Fibroblast of skin of scalp (primary cell): ENCODE measurements at regions not wholly inside any gene's neighbourhood (a gene's known extent, or its start where the extent isn't known, plus 50 kb on each side); places are given as distances from the start of the nearest gene placed in this dataset.

Source experiments
- DNase-seq: peaks from one replicate; pipeline ENCODE4 v3.0.0-alpha.2; 2013

- DNase-seq, result no peak
Measured at GRCh38 chr11:45067966-45068365, 78.5 kb upstream of the PRDM11 start.

GRCh38 chr11:45071232-45071631 lies 75.2 kb upstream of the PRDM11 start:
- DNase-seq, result no peak

GRCh38 chr11:45073685-45074141 lies 72.7 kb upstream of the PRDM11 start:
- no peak for DNase-seq

- no peak for DNase-seq
Measured at GRCh38 chr11:45075519-45075918, 70.9 kb upstream of the PRDM11 start.

- no peak for DNase-seq
Measured at GRCh38 chr11:45075952-45076351, 70.5 kb upstream of the PRDM11 start.

- no peak for DNase-seq
Measured at GRCh38 chr11:45076761-45077160, 69.7 kb upstream of the PRDM11 start.

GRCh38 chr11:45078236-45079074 lies 68.0 kb upstream of the PRDM11 start:
- no peak for DNase-seq

- no peak for DNase-seq
Measured at GRCh38 chr11:45079075-45079444, 67.4 kb upstream of the PRDM11 start.

- no peak for DNase-seq
Measured at GRCh38 chr11:45079567-45079942, 66.9 kb upstream of the PRDM11 start.

- DNase-seq, result no peak
Measured at GRCh38 chr11:45079943-45080719, 66.3 kb upstream of the PRDM11 start.

- no peak for DNase-seq
Measured at GRCh38 chr11:45082744-45083543, 63.5 kb upstream of the PRDM11 start.

- DNase-seq, result no peak
Measured at GRCh38 chr11:45083544-45084087, 62.8 kb upstream of the PRDM11 start.

- DNase-seq, result no peak
Measured at GRCh38 chr11:45085646-45086501, 60.6 kb upstream of the PRDM11 start.

GRCh38 chr11:45086526-45086925 lies 59.9 kb upstream of the PRDM11 start:
- DNase-seq, result no peak

- DNase-seq, result peak; percentile 49
Measured at GRCh38 chr11:45087086-45087899, 59.1 kb upstream of the PRDM11 start.

- no peak for DNase-seq
Measured at GRCh38 chr11:45087900-45088160, 58.6 kb upstream of the PRDM11 start.

GRCh38 chr11:45089251-45089650 lies 57.2 kb upstream of the PRDM11 start:
- peak; percentile 92 for DNase-seq

- peak; percentile 61 for DNase-seq
Measured at GRCh38 chr11:45089676-45090499, 56.6 kb upstream of the PRDM11 start.

- DNase-seq, result no peak
Measured at GRCh38 chr11:45090607-45091006, 55.8 kb upstream of the PRDM11 start.
